Neural cell (in vitro differentiated cells): ENCODE measurements at regions not wholly inside any gene's neighbourhood (a gene's known extent, or its start where the extent isn't known, plus 50 kb on each side); places are given as distances from the start of the nearest gene placed in this dataset.

Source experiments
- H2AFZ ChIP-seq: fragments of 200-600, 300-800 bp; sonication (generic), shearing (Covaris generic); 2 replicates; pipeline ENCODE4 v1.6.0; 2014; ENCODE audit warnings: low read depth, mild to moderate bottlenecking, antibody characterized with exemption, low read length, moderate library complexity
- H3F3A ChIP-seq: fragments of 200-600 bp; shearing (Covaris generic); 2 replicates; pipeline ENCODE4 v1.6.1; 2016; ENCODE audit warnings: mild to moderate bottlenecking, moderate library complexity, mixed read lengths, antibody characterized with exemption, low read length; ENCODE audit not compliant: insufficient read depth, poor library complexity, severe bottlenecking
- H3K27ac ChIP-seq: fragments of 200-600, 300-800 bp; sonication (generic), shearing (Covaris generic); 2 replicates; pipeline ENCODE4 v1.5.1; 2014; ENCODE audit warnings: mild to moderate bottlenecking, low read length, moderate library complexity
- H3K27me3 ChIP-seq: fragments of 300-800, 200-600 bp; sonication (generic), shearing (Covaris generic); 2 replicates; pipeline ENCODE4 v1.6.0; 2014; ENCODE audit warnings: mild to moderate bottlenecking, low read depth, low read length, moderate library complexity; ENCODE audit not compliant: insufficient read depth
- H3K36me3 ChIP-seq: fragments of 300-800, 200-600 bp; sonication (generic), shearing (Covaris generic); 2 replicates; pipeline ENCODE4 v1.5.1; 2014; ENCODE audit warnings: mild to moderate bottlenecking, antibody characterized with exemption, low read length, moderate library complexity; ENCODE audit not compliant: insufficient read depth
- H3K4me2 ChIP-seq: fragments of 300-800, 200-600 bp; sonication (generic), shearing (Covaris generic); 2 replicates; pipeline ENCODE4 v1.6.0; 2014; ENCODE audit warnings: mild to moderate bottlenecking, low read length
- H3K4me3 ChIP-seq: fragments of 300-800, 200-600 bp; sonication (generic), shearing (Covaris generic); 2 replicates; pipeline ENCODE4 v1.5.1; 2014; ENCODE audit warnings: mild to moderate bottlenecking, low read length, moderate library complexity
- H3K79me2 ChIP-seq: fragments of 200-600 bp; shearing (Covaris generic); replicated peaks from 2 replicates; pipeline ENCODE4 v1.6.0; 2014; ENCODE audit warnings: mild to moderate bottlenecking, low read length, moderate library complexity; ENCODE audit not compliant: insufficient read depth
- H3K9ac ChIP-seq: fragments of 300-800, 200-600 bp; sonication (generic), shearing (Covaris generic); 2 replicates; pipeline ENCODE4 v1.6.1; 2016; ENCODE audit warnings: mild to moderate bottlenecking, low read length, mixed read lengths
- H3K9me2 ChIP-seq: fragments of 200-600 bp; shearing (Covaris generic); 2 replicates; pipeline ENCODE4 v1.6.1; 2016; ENCODE audit warnings: mild to moderate bottlenecking, low read length, mixed read lengths; ENCODE audit not compliant: insufficient read depth
- H3K9me3 ChIP-seq: fragments of 200-600, 300-800 bp; sonication (generic), shearing (Covaris generic); 2 replicates; pipeline ENCODE4 v1.6.1; 2016; ENCODE audit warnings: mild to moderate bottlenecking, mixed run types, low read length, moderate library complexity, mixed read lengths
- H4K20me1 ChIP-seq: fragments of 200-600 bp; shearing (Covaris generic); 2 replicates; pipeline ENCODE4 v1.6.1; 2016; ENCODE audit warnings: mild to moderate bottlenecking, mixed run types; ENCODE audit not compliant: insufficient read depth
- EP300 ChIP-seq: fragments of 450-650 bp; conservative IDR thresholded peaks from 2 replicates; pipeline ENCODE4 v1.6.1; 2014; ENCODE audit warnings: antibody characterized with exemption, mild to moderate bottlenecking, moderate library complexity; ENCODE audit not compliant: poor library complexity, severe bottlenecking
- EZH2 ChIP-seq: fragments of 200-600, 300-800 bp; shearing (Covaris generic), sonication (generic); IDR thresholded peaks from 2 replicates; pipeline ENCODE4 v1.6.1; 2014; ENCODE audit warnings: antibody characterized with exemption, low read length, borderline replicate concordance, mild to moderate bottlenecking; ENCODE audit not compliant: insufficient read depth, poor library complexity, severe bottlenecking
- MXI1 ChIP-seq: fragments of 450-650 bp; conservative IDR thresholded peaks from 2 replicates; pipeline ENCODE4 v1.6.1; 2014; ENCODE audit warnings: antibody characterized with exemption, mild to moderate bottlenecking; ENCODE audit not compliant: poor library complexity, severe bottlenecking
- POLR2AphosphoS5 ChIP-seq: IDR thresholded peaks from 2 replicates; pipeline ENCODE4 v1.6.1; 2012
- RAD21 ChIP-seq: fragments of 450-650 bp; conservative IDR thresholded peaks from 2 replicates; pipeline ENCODE4 v1.6.1; 2014; ENCODE audit warnings: antibody characterized with exemption, mild to moderate bottlenecking, moderate library complexity
- REST ChIP-seq: IDR thresholded peaks from 2 replicates; pipeline ENCODE4 v1.6.1; 2012; ENCODE audit warnings: borderline replicate concordance
- SMC3 ChIP-seq: fragments of 450-650 bp; conservative IDR thresholded peaks from 2 replicates; pipeline ENCODE4 v1.6.1; 2014; ENCODE audit warnings: antibody characterized with exemption, mild to moderate bottlenecking, moderate library complexity; ENCODE audit not compliant: poor library complexity
- TAF1 ChIP-seq: IDR thresholded peaks from 2 replicates; pipeline ENCODE4 v1.6.1; 2012; ENCODE audit warnings: low read depth
- TF ChIP-seq, protein P1 (sequence below): fragments of 450-650 bp; IDR thresholded peaks from 2 replicates; pipeline ENCODE4 v1.5.1; 2014; ENCODE audit warnings: antibody characterized with exemption, mild to moderate bottlenecking, moderate library complexity; ENCODE audit not compliant: poor library complexity, severe bottlenecking

DNA sequence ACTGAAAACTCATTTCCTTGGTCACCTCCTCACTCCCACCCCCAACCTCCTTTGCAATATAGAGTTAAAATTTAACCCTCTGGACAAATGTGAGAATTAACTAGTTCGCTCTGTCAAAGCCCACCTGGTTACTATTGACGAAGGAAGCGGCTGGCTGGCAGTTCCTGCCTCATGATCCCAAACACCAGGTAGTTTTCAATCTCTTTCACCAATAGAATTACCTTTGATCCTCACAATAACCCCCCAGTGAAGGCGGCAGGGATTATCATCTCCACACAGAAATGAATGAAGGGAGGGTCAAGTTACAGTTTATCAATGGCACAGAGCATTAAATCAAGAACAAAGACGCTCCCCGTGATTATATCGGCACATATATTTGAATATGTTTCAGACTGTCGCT lies 65.7 kb upstream of the TTC29 start:
- no peaks in the 10 kb centered on the region for H3K9me2 ChIP-seq

DNA sequence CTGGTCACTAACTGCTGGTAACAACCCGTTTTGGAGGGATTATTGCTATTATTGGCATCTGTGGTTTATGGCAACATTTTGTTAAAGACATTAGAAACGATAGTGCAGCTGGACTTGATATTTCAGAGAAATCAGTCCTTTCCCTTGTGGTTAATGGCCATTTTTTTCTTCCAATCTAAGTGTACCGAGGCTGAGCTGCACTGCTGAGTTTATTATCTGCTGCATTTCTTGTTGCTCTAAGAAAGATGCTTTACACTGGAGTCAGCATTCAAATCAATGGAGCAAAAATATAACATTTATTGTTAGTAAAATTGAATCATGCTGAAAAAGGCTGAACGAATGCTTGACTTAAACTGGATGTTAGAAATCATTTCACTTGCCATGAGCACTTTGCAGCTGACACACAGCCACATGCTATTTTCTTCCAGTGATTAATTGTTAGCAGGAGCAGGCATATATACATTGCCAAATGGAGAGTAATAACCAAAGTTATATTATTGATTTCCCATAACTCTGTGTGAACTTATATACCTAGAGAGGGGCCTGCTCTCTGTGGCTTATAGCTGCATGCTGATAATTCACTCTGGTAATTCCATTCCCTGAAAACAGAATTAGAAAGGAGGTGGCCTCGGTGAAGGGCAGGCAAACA lies 66.5 kb upstream of the TTC29 start:
- no peak for TF ChIP-seq MXI1
- TF ChIP-seq TAF1: no peak
- no peak for TF ChIP-seq REST
- TF ChIP-seq, protein P1, sequence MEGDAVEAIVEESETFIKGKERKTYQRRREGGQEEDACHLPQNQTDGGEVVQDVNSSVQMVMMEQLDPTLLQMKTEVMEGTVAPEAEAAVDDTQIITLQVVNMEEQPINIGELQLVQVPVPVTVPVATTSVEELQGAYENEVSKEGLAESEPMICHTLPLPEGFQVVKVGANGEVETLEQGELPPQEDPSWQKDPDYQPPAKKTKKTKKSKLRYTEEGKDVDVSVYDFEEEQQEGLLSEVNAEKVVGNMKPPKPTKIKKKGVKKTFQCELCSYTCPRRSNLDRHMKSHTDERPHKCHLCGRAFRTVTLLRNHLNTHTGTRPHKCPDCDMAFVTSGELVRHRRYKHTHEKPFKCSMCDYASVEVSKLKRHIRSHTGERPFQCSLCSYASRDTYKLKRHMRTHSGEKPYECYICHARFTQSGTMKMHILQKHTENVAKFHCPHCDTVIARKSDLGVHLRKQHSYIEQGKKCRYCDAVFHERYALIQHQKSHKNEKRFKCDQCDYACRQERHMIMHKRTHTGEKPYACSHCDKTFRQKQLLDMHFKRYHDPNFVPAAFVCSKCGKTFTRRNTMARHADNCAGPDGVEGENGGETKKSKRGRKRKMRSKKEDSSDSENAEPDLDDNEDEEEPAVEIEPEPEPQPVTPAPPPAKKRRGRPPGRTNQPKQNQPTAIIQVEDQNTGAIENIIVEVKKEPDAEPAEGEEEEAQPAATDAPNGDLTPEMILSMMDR: no peak
- no peak for TF ChIP-seq EP300
- TF ChIP-seq SMC3: no peak
- no peaks in the 10 kb centered on the region for H3K27me3 ChIP-seq
- H4K20me1 ChIP-seq: no peaks in the 10 kb centered on the region
- H3K9me2 ChIP-seq: no peaks in the 10 kb centered on the region
- no peak overlapping the region for H2AFZ ChIP-seq
- no peaks in the 10 kb centered on the region for H3K79me2 ChIP-seq
- H3K27ac ChIP-seq: no peak overlapping the region
- no peaks in the 10 kb centered on the region for H3K9me3 ChIP-seq
- H3K9ac ChIP-seq: no peak overlapping the region
- no peak overlapping the region for H3K4me3 ChIP-seq
- no peaks in the 10 kb centered on the region for H3K36me3 ChIP-seq
- no peaks in the 10 kb centered on the region for H3F3A ChIP-seq
- H3K4me2 ChIP-seq: no peak overlapping the region

More for the DNA sequence above, 65.7 kb upstream of the TTC29 start:
- Histone ChIP-seq H3K36me3 (no peaks in the 10 kb centered on the region), H3K9ac (no peak overlapping the region), H3K27ac (no peak overlapping the region), H3K4me2 (no peak overlapping the region), H3K79me2 (no peaks in the 10 kb centered on the region), H4K20me1 (no peaks in the 10 kb centered on the region), H3F3A (no peaks in the 10 kb centered on the region), H3K27me3 (no peaks in the 10 kb centered on the region), H3K9me3 (no peaks in the 10 kb centered on the region), H3K4me3 (no peak overlapping the region), H2AFZ (no peak overlapping the region)
- TF ChIP-seq RAD21 (no peak), EP300 (no peak), POLR2AphosphoS5 (no peak), REST (no peak), SMC3 (no peak), EZH2 (no peak), TAF1 (no peak), MXI1 (no peak)
- TF ChIP-seq, protein P1: no peak
